ENCODE measurements at regions not wholly inside any gene's neighbourhood (a gene's known extent, or its start where the extent isn't known, plus 50 kb on each side); places are given as distances from the start of the nearest gene placed in this dataset.
A peak's percentile ranks its signal among the peaks of the same experiment; 100 is the strongest.

DNA sequence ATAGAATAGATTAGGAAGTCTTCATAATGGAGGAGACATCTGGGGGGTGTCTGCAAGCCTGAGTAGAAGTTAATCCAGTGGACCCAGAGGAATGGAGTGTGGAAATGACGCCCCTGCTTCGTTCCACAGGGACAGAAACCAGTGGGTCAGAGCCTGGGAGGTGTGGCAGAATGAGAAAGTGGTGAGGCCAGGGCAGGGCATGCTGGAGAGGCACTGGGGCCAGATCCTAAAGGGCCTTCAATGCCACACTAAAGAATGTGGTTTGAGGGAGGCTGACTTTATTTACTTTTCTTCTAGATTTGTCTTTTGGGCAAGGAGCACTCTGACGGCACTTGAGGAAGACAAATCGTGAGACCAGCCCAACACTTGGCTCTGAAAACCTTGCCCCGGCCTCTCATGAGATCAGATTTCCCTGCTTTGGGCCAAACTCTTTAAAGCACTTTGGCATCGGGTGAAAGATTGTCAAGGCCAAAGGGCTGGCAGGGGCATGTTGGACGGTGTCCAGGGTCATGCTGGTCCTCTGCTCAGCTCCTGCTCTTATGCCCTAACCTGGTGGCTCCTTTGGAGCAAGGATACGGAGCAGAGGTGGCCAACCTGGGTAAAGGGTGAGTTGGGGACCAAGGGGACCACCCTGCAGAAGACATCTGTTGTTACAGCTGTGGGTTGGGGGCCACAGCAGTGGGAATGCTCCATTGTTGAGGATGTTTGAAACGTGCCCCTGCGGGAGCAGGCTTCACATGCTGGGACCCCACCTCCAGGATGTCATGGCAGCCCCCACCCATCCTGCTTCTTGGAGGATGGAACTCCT is 157.0 kb upstream of the ZMIZ1 start:
- peak overlapping the region; percentile 54 to 73 (median 69) for H3K27ac ChIP-seq
- H3K4me3 ChIP-seq (replicated peaks in 1 of 3) = no peak overlapping the region
- intact Hi-C loops (cut with DNase I) = no loop called here
- peak; percentile 76 to 85 for DNase-seq
- 38 to 51% methylated on average over 10 of the region's 10 CpGs for WGBS, 2 donors
- H3K9me3 ChIP-seq = no peaks in the 10 kb centered on the region
- H3K27me3 ChIP-seq = no peaks in the 10 kb centered on the region
- TF ChIP-seq, protein P1, sequence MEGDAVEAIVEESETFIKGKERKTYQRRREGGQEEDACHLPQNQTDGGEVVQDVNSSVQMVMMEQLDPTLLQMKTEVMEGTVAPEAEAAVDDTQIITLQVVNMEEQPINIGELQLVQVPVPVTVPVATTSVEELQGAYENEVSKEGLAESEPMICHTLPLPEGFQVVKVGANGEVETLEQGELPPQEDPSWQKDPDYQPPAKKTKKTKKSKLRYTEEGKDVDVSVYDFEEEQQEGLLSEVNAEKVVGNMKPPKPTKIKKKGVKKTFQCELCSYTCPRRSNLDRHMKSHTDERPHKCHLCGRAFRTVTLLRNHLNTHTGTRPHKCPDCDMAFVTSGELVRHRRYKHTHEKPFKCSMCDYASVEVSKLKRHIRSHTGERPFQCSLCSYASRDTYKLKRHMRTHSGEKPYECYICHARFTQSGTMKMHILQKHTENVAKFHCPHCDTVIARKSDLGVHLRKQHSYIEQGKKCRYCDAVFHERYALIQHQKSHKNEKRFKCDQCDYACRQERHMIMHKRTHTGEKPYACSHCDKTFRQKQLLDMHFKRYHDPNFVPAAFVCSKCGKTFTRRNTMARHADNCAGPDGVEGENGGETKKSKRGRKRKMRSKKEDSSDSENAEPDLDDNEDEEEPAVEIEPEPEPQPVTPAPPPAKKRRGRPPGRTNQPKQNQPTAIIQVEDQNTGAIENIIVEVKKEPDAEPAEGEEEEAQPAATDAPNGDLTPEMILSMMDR (IDR thresholded peaks at IDR 0.05) = no peak
- no peak for TF ChIP-seq POLR2A (IDR thresholded peaks at IDR 0.05)
- H3K4me1 ChIP-seq = peaks cover 13 to 24% of the 10 kb centered on the region in 2 donors
- no peaks in the 10 kb centered on the region for H3K36me3 ChIP-seq

DNA sequence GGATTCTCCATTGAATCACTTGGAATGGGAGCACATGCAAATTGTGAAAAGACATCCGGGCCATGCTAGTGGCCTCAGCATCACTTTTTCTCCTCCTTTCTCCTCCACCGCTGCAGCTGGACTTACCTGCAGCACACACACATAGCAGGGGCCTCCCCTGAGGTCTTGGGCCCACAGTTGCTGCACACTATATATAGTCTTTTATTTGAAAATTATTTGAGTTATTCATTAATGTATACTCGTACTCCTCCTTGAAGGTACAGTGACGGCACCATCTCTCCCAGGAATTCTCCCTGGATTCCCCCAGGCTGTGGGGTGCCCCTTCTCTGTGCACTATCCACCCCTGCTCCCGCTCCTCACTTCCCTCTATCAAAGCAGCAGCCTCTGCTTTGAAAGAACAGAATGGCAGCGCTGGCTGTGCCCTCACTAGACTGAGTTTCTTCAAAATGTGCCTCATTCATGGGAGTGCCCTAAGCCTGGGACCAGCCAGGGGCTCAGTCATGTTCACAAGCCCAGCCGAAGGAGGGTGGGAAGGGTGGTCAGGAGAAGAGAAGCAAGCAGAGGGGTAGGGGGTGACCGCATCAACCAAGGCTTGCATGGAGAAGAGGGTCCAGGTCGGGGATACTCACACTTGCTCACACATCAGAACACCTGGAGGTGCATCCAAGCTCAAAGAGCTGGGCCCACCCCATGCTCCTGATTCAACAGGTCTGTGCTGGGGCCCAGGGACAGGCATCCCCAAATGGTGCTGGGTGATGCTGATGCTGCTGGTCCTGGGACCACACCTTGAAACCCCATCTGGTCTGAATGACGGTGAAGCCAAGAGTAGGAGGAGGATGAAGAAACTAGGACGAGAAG is 156.2 kb upstream of the ZMIZ1 start:
- Histone ChIP-seq H3K27me3 (no peaks in the 10 kb centered on the region), H3K27ac (peak overlapping the region in 2 of 3 donors; percentile 54 to 73), H3K4me1 (peaks cover 13 to 24% of the 10 kb centered on the region in 2 donors), H3K36me3 (no peaks in the 10 kb centered on the region), H3K9me3 (no peaks in the 10 kb centered on the region), H3K4me3 (replicated peaks in 1 of 3) (no peak overlapping the region)
- intact Hi-C loops (cut with DNase I) = no loop called here
- 83% methylated on average over 11 of the region's 11 CpGs for WGBS, 2 donors
- DNase-seq = no peak
- TF ChIP-seq, protein P1 (IDR thresholded peaks at IDR 0.05) = no peak
- no peak for TF ChIP-seq POLR2A (IDR thresholded peaks at IDR 0.05)

- Histone ChIP-seq H3K27me3 (no peaks in the 10 kb centered on the region), H3K36me3 (no peaks in the 10 kb centered on the region), H3K4me1 (peaks cover 13 to 24% of the 10 kb centered on the region in 2 donors), H3K9me3 (no peaks in the 10 kb centered on the region), H3K4me3 (replicated peaks in 1 of 3) (no peak overlapping the region), H3K27ac (no peak overlapping the region)
- intact Hi-C loops (cut with DNase I) = no loop called here
- TF ChIP-seq, protein P1 (IDR thresholded peaks at IDR 0.05) = no peak
- TF ChIP-seq POLR2A (IDR thresholded peaks at IDR 0.05) = no peak
- WGBS, 2 donors = 78 to 84% methylated on average over 18 to 21 of the region's 28 CpGs
- no peak for DNase-seq
These were observed 155.3 kb upstream of the ZMIZ1 start for GRCh38 chr10:78913219-78914059.

- intact Hi-C loops (cut with DNase I) = no loop called here
- DNase-seq = no peak
- Histone ChIP-seq H3K36me3 (no peaks in the 10 kb centered on the region), H3K27me3 (no peaks in the 10 kb centered on the region), H3K9me3 (no peaks in the 10 kb centered on the region), H3K27ac (no peak overlapping the region), H3K4me1 (peaks cover 13 to 24% of the 10 kb centered on the region in 2 donors), H3K4me3 (replicated peaks in 1 of 3) (no peak overlapping the region)
- 73 to 89% methylated on average over 7 to 10 of the region's 10 CpGs for WGBS, 2 donors
- no peak for TF ChIP-seq POLR2A (IDR thresholded peaks at IDR 0.05)
- TF ChIP-seq, protein P1 (IDR thresholded peaks at IDR 0.05) = no peak
These were observed 154.7 kb upstream of the ZMIZ1 start for GRCh38 chr10:78914060-78914378.

All from thyroid gland (tissue), 4 donors.